Astrocyte (in vitro differentiated cells and primary cell): ENCODE measurements at regions not wholly inside any gene's neighbourhood (a gene's known extent, or its start where the extent isn't known, plus 50 kb on each side); places are given as distances from the start of the nearest gene placed in this dataset.

Source experiments
- DNase-seq: peaks from one replicate; pipeline ENCODE4 v3.0.0-alpha.2; 2010; ENCODE audit warnings: low read depth
- FAIRE-seq: peaks from 2 replicates; lab custom pipeline; 2011; peaks lifted over from hg19 to GRCh38; lab: Jason Lieb, UNC
- H2AFZ ChIP-seq: 2 replicates; pipeline ENCODE4 v1.6.0; 2012; ENCODE audit warnings: low read depth, low read length, inconsistent platforms
- H3K27ac ChIP-seq: 2 replicates; pipeline ENCODE4 v1.5.1; 2011; ENCODE audit warnings: low read depth, low read length, inconsistent platforms
- H3K27me3 ChIP-seq: 2 replicates; pipeline ENCODE4 v1.6.0; 2011; ENCODE audit warnings: low read length, inconsistent platforms; ENCODE audit not compliant: insufficient read depth
- H3K36me3 ChIP-seq: 2 replicates; pipeline ENCODE4 v1.5.1; 2011; ENCODE audit warnings: low read length, inconsistent platforms; ENCODE audit not compliant: insufficient read depth
- H3K4me1 ChIP-seq: 2 replicates; pipeline ENCODE4 v1.5.1; 2011; ENCODE audit warnings: low read length, inconsistent platforms; ENCODE audit not compliant: insufficient read depth
- H3K4me2 ChIP-seq: 2 replicates; pipeline ENCODE4 v1.6.0; 2012; ENCODE audit warnings: low read length, inconsistent platforms
- H3K4me3 ChIP-seq: 2 replicates; pipeline ENCODE4 v1.5.1; 2011; ENCODE audit warnings: low read depth, mild to moderate bottlenecking, low read length, inconsistent platforms; ENCODE audit not compliant: insufficient read depth
- H3K79me2 ChIP-seq: 2 replicates; pipeline ENCODE4 v1.6.0; 2012; ENCODE audit warnings: mild to moderate bottlenecking, low read length, inconsistent platforms; ENCODE audit not compliant: insufficient read depth
- H3K9ac ChIP-seq: 2 replicates; pipeline ENCODE4 v1.6.0; 2012; ENCODE audit warnings: mild to moderate bottlenecking, low read length, inconsistent platforms
- H3K9me3 ChIP-seq: 2 replicates; pipeline ENCODE4 v1.5.1; 2012; ENCODE audit warnings: low read depth, mild to moderate bottlenecking, low read length, inconsistent platforms; ENCODE audit not compliant: insufficient read depth
- H4K20me1 ChIP-seq: 2 replicates; pipeline ENCODE4 v1.6.0; 2012; ENCODE audit warnings: low read length, inconsistent platforms; ENCODE audit not compliant: insufficient read depth
- H3K27ac Mint-ChIP-seq: one replicate; pipeline ENCODE4 v1.8.0; 2021; ENCODE audit warnings: mild to moderate bottlenecking, mixed read lengths; ENCODE audit not compliant: unreplicated experiment
- H3K27me3 Mint-ChIP-seq: one replicate; pipeline ENCODE4 v1.8.0; 2021; ENCODE audit warnings: low read depth, mixed read lengths; ENCODE audit not compliant: unreplicated experiment
- H3K36me3 Mint-ChIP-seq: one replicate; pipeline ENCODE4 v1.8.0; 2021; ENCODE audit warnings: low read depth, mixed read lengths; ENCODE audit not compliant: unreplicated experiment
- H3K4me1 Mint-ChIP-seq: one replicate; pipeline ENCODE4 v1.8.0; 2021; ENCODE audit warnings: low read depth, mixed read lengths; ENCODE audit not compliant: unreplicated experiment
- H3K4me3 Mint-ChIP-seq: one replicate; pipeline ENCODE4 v1.8.0; 2021; ENCODE audit warnings: mild to moderate bottlenecking, moderate library complexity, mixed read lengths; ENCODE audit not compliant: unreplicated experiment
- H3K9me3 Mint-ChIP-seq: one replicate; pipeline ENCODE4 v1.8.0; 2021; ENCODE audit warnings: mild to moderate bottlenecking, mixed read lengths; ENCODE audit not compliant: unreplicated experiment
- EZH2 ChIP-seq: IDR thresholded peaks from 2 replicates; pipeline ENCODE4 v1.6.1; 2012; ENCODE audit warnings: mild to moderate bottlenecking, low read length, inconsistent platforms; ENCODE audit not compliant: insufficient read depth
- TF ChIP-seq, protein P1 (sequence below): IDR thresholded peaks from 2 replicates; pipeline ENCODE4 v1.5.1; 2011; ENCODE audit warnings: low read depth, mild to moderate bottlenecking, inconsistent platforms, low read length, moderate library complexity; ENCODE audit not compliant: insufficient read depth

DNA sequence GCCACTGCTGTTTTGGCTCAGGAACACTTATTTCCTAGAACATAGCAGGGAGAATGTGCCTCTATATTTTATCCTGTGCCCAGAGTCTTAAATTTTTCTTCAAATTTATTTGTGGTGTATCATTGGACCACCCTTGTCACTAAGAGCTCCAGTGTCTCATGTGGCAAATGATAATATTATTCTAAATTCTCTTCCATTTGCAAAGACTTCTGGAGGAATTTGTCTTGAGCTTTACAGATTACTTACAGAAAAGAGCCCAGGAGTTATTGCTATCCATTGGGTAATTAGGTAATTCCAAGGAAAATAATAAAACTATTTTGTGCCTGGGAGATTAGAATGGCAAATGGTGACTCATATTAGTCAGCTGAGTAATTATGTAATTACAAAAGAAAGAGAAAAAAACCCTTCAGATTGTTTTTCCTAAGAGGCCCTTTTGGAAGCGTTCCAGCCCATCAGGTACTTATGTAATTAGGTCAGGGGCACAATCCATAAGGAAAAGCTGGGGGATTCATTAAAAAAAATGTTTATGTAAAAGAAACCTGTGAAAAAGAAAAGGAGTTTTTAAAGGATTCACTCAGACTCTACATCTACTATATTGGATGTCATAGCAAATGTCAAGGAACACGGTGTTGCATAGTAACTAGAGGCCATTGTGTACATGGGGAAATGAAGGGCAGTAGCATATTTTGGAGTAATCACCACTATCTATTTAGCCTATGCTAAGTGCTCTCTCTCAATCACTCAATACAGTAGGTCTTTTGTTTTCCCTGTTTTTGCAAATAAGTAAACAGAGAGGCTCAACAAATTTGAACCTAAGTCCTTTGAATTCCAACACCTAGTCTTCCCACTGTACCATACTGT is 380.9 kb upstream of the RARB start:
- Histone ChIP-seq H4K20me1 (no peaks in the 10 kb centered on the region), H3K27ac (no peak overlapping the region), H3K27me3 (no peaks in the 10 kb centered on the region), H3K4me1 (no peaks in the 10 kb centered on the region), H3K4me3 (no peak overlapping the region), H2AFZ (no peak overlapping the region), H3K9me3 (no peaks in the 10 kb centered on the region), H3K4me2 (no peak overlapping the region), H3K36me3 (no peaks in the 10 kb centered on the region), H3K9ac (no peak overlapping the region), H3K79me2 (no peaks in the 10 kb centered on the region)
- TF ChIP-seq EZH2 = no peak
- TF ChIP-seq, protein P1, sequence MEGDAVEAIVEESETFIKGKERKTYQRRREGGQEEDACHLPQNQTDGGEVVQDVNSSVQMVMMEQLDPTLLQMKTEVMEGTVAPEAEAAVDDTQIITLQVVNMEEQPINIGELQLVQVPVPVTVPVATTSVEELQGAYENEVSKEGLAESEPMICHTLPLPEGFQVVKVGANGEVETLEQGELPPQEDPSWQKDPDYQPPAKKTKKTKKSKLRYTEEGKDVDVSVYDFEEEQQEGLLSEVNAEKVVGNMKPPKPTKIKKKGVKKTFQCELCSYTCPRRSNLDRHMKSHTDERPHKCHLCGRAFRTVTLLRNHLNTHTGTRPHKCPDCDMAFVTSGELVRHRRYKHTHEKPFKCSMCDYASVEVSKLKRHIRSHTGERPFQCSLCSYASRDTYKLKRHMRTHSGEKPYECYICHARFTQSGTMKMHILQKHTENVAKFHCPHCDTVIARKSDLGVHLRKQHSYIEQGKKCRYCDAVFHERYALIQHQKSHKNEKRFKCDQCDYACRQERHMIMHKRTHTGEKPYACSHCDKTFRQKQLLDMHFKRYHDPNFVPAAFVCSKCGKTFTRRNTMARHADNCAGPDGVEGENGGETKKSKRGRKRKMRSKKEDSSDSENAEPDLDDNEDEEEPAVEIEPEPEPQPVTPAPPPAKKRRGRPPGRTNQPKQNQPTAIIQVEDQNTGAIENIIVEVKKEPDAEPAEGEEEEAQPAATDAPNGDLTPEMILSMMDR = no peak
- Mint-ChIP-seq H3K4me1 (peaks cover 8% of the 10 kb centered on the region), H3K27me3 (no peaks in the 10 kb centered on the region), H3K9me3 (no peaks in the 10 kb centered on the region), H3K27ac (no peak overlapping the region), H3K4me3 (no peak overlapping the region), H3K36me3 (no peaks in the 10 kb centered on the region)
- FAIRE-seq = no peak
- DNase-seq = no peak

DNA sequence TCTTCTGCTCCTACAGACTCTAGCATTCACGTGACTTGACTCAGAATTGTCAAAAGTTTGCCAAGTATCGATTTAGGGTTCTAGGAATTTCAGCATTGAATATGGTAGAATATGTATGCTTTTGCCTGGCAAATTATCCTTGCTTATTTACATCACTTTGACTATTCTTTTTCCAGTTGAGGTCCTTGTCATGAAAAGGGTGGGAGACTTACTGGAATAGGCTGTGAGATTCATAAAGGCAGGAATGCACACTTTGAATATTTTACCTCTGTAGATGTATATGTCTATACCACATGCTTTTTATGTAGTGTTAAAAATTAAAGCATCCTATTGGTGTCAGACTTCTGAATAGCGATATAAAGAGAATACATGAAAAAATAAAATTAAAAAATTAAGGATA is 378.8 kb upstream of the RARB start:
- Mint-ChIP-seq H3K4me3 (no peak overlapping the region), H3K9me3 (no peaks in the 10 kb centered on the region), H3K27ac (no peak overlapping the region), H3K4me1 (peaks cover 8% of the 10 kb centered on the region), H3K27me3 (no peaks in the 10 kb centered on the region), H3K36me3 (no peaks in the 10 kb centered on the region)
- Histone ChIP-seq H2AFZ (no peak overlapping the region), H3K4me2 (no peak overlapping the region), H3K79me2 (no peaks in the 10 kb centered on the region), H4K20me1 (no peaks in the 10 kb centered on the region), H3K36me3 (no peaks in the 10 kb centered on the region), H3K4me1 (no peaks in the 10 kb centered on the region), H3K27me3 (no peaks in the 10 kb centered on the region), H3K9ac (no peak overlapping the region), H3K27ac (no peak overlapping the region), H3K4me3 (no peak overlapping the region), H3K9me3 (no peaks in the 10 kb centered on the region)
- FAIRE-seq = no peak
- DNase-seq = no peak
- no peak for TF ChIP-seq EZH2
- TF ChIP-seq, protein P1 = no peak

DNA sequence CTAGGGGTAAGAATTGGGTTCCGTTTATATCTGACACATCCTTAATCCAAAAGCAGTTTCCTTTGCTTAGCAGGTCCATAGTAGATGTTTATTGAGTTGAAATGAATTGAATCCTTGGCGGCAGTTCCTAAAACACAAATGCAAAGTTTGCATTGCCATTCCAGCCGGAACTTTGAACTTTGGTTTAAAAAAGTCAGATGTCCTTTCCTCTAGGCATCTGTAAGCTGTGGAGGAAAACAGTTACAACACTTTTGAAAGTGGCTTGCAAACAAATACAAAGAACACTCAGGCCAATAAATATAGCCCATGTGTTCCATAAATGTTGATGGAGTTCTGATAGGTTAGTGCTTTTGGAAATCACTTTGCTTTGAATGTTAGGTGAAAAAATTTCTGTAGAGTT is 374.7 kb upstream of the RARB start:
- Histone ChIP-seq H3K4me2 (no peak overlapping the region), H3K4me1 (no peaks in the 10 kb centered on the region), H3K27ac (no peak overlapping the region), H3K9ac (no peak overlapping the region), H3K4me3 (no peak overlapping the region), H3K9me3 (no peaks in the 10 kb centered on the region), H3K79me2 (no peaks in the 10 kb centered on the region), H2AFZ (no peak overlapping the region), H3K36me3 (no peaks in the 10 kb centered on the region), H3K27me3 (no peaks in the 10 kb centered on the region), H4K20me1 (no peaks in the 10 kb centered on the region)
- Mint-ChIP-seq H3K4me3 (no peak overlapping the region), H3K9me3 (no peaks in the 10 kb centered on the region), H3K4me1 (no peaks in the 10 kb centered on the region), H3K36me3 (no peaks in the 10 kb centered on the region), H3K27ac (no peak overlapping the region), H3K27me3 (no peaks in the 10 kb centered on the region)
- DNase-seq (no peak), FAIRE-seq (no peak)
- TF ChIP-seq, protein P1 = no peak
- TF ChIP-seq EZH2 = no peak
